Ovary (tissue), 7 donors: ENCODE measurements at regions not wholly inside any gene's neighbourhood (a gene's known extent, or its start where the extent isn't known, plus 50 kb on each side); places are given as distances from the start of the nearest gene placed in this dataset.

ENCODE experiments used
- DNase-seq, 5 donors: peaks; one replicate each; pipeline ENCODE4 v3.0.0-alpha.2; 2019 to 2020
- H3K27ac ChIP-seq, 2 donors: fragments of 200-600 bp; one replicate each; pipeline versions ENCODE4 v1.5.1 to v1.8.0; 2019 to 2022
- H3K27me3 ChIP-seq: fragments of 200-600 bp; one replicate; pipeline ENCODE4 v1.8.0; 2022
- H3K36me3 ChIP-seq: fragments of 200-600 bp; sonication (generic); one replicate; pipeline ENCODE4 v1.5.1; 2019
- H3K4me1 ChIP-seq: one replicate; pipeline ENCODE4 v1.8.1; 2013; ENCODE audit warnings: mild to moderate bottlenecking, moderate library complexity; ENCODE audit not compliant: insufficient read depth
- H3K4me3 ChIP-seq: fragments of 200-600 bp; sonication (generic); one replicate; pipeline ENCODE4 v1.5.1; 2017
- H3K9me3 ChIP-seq, 2 donors: fragments of 200-600 bp in 1 of 2; sonication (generic) in 1 of 2; one replicate each; pipeline versions ENCODE4 v1.5.1 to v1.8.1; 2013 to 2019; ENCODE audit warnings: mild to moderate bottlenecking in 1 of 2, moderate library complexity in 1 of 2
- CTCF ChIP-seq, 3 donors: fragments of 450-650 bp in 2 of 3; fragments of 200-600 bp in 1 of 3; IDR thresholded peaks; one replicate each; pipeline versions ENCODE4 v1.5.1 to v1.8.0; 2016 to 2022; ENCODE audit warnings: antibody characterized with exemption in 3 of 3, mild to moderate bottlenecking in 1 of 3
- EP300 ChIP-seq: sonication (generic); formaldehyde crosslinking; IDR thresholded peaks from one replicate; pipeline ENCODE4 v1.6.1; 2017; ENCODE audit warnings: antibody characterized with exemption
- POLR2A ChIP-seq: fragments of 450-650 bp; IDR thresholded peaks from one replicate; pipeline ENCODE4 v1.6.1; 2017; ENCODE audit warnings: antibody characterized with exemption, mild to moderate bottlenecking, moderate library complexity
- whole genome bisulfite sequencing, 3 donors: extraction: QIAGEN DNeasy Blood & Tissue Kit in 1 of 3; methylation state at CpG; one replicate each; pipeline versions ENCODE4 v1.1.5 to v1.1.7; 2013 to 2017; 5-methylcytosine and 5-hydroxymethylcytosine counted together
- intact Hi-C, 4 donors: fragments of 100-400 bp; cut with DNase I; formaldehyde crosslinking; loops; one replicate each; pipeline versions ENCODE4 v1.11.0 to v1.15.1; 2022 to 2023
- donor health status: DM: no; HTN: no; CAD: no; lungs with moderate emphysema.
- donor health status: DM: no; HTN: no; CAD: no.
- donor health status: Bipolar disorder and iron deficiency.
- donor health status: DM: no; HTN: no; CAD: no.
- donor health status: DM: yes; HTN: yes; CAD: no.

- Histone ChIP-seq H3K27ac (no peak overlapping the region), H3K4me1 (peaks cover 6% of the 10 kb centered on the region), H3K27me3 (no peaks in the 10 kb centered on the region), H3K36me3 (no peaks in the 10 kb centered on the region), H3K9me3 (no peaks in the 10 kb centered on the region), H3K4me3 (no peak overlapping the region)
- 93 to 96% (median 94%) methylated on average over 7 of the region's 7 CpGs for WGBS, 3 donors
- intact Hi-C loops: loop anchor here in 1 of 4 donors (10.0 kb wide), 1 partner anchor 95 kb away; no protein-coding TSS in a partner anchor
- TF ChIP-seq POLR2A (no peak), CTCF (IDR thresholded peaks at IDR 0.05) (no peak), EP300 (no peak)
- DNase-seq: no peak
Measured at GRCh38 chr20:23149623-23150279, 63.6 kb upstream of the CD93 start.

- H3K27ac ChIP-seq: no peak overlapping the region
- TF ChIP-seq EP300: no peak
- TF ChIP-seq CTCF (IDR thresholded peaks at IDR 0.05): no peak
- TF ChIP-seq POLR2A: no peak
- H3K4me1 ChIP-seq: peaks cover 4% of the 10 kb centered on the region
- WGBS, 3 donors: 93 to 95% (median 94%) methylated on average over 10 of the region's 10 CpGs
- DNase-seq: no peak
- intact Hi-C loops: loop anchor here in 1 of 4 donors (10.0 kb wide), 1 partner anchor 94 kb away; no protein-coding TSS in a partner anchor
- no peak overlapping the region for H3K4me3 ChIP-seq
- no peaks in the 10 kb centered on the region for H3K36me3 ChIP-seq
- no peaks in the 10 kb centered on the region for H3K27me3 ChIP-seq
- H3K9me3 ChIP-seq: no peaks in the 10 kb centered on the region
Measured at GRCh38 chr20:23148731-23149570, 62.8 kb upstream of the CD93 start.

- WGBS, 3 donors: 80 to 87% (median 84%) methylated on average over 9 of the region's 9 CpGs
- H3K9me3 ChIP-seq: no peaks in the 10 kb centered on the region
- no peaks in the 10 kb centered on the region for H3K27me3 ChIP-seq
- TF ChIP-seq POLR2A: no peak
- TF ChIP-seq EP300: no peak
- TF ChIP-seq CTCF (IDR thresholded peaks at IDR 0.05): no peak
- H3K4me3 ChIP-seq: no peak overlapping the region
- peaks cover 4% of the 10 kb centered on the region for H3K4me1 ChIP-seq
- H3K27ac ChIP-seq: no peak overlapping the region
- no peak for DNase-seq
- no peaks in the 10 kb centered on the region for H3K36me3 ChIP-seq
- intact Hi-C loops: loop anchor here in 1 of 4 donors (10.0 kb wide), 1 partner anchor 93 kb away; no protein-coding TSS in a partner anchor
Measured at GRCh38 chr20:23147964-23148730, 62.0 kb upstream of the CD93 start.

- no peak overlapping the region for H3K4me3 ChIP-seq
- DNase-seq: no peak
- H3K4me1 ChIP-seq: peaks cover 5% of the 10 kb centered on the region
- TF ChIP-seq EP300 (no peak), CTCF (IDR thresholded peaks at IDR 0.05) (no peak), POLR2A (no peak)
- intact Hi-C loops: loop anchor here in 1 of 4 donors (10.0 kb wide), 1 partner anchor 93 kb away; no protein-coding TSS in a partner anchor
- H3K27me3 ChIP-seq: no peaks in the 10 kb centered on the region
- H3K36me3 ChIP-seq: no peaks in the 10 kb centered on the region
- H3K9me3 ChIP-seq: no peaks in the 10 kb centered on the region
- no peak overlapping the region for H3K27ac ChIP-seq
- WGBS, 3 donors: 66 to 80% (median 73%) methylated on average over 4 of the region's 4 CpGs
Measured at GRCh38 chr20:23147647-23147963, 61.5 kb upstream of the CD93 start.
